GM12878 (cell line): ENCODE measurements at regions not wholly inside any gene's neighbourhood (a gene's known extent, or its start where the extent isn't known, plus 50 kb on each side); places are given as distances from the start of the nearest gene placed in this dataset.
"Not testable (repeated sequence)": the region's sequence is repeated elsewhere in the genome, so short reads cannot be mapped to it uniquely, and the experiment has no call there.

ENCODE experiments used
- ATAC-seq: fragments of 200-7000 bp; cut with Tn5 transposase; 3 replicates; pipeline ENCODE4 v1.9.1; 2020; ENCODE audit warnings: mild to moderate bottlenecking, moderate library complexity
- BruUV-seq: library from RNA; stranded (reverse); fragments of 400-500 nt; replicated peaks from 2 replicates; lab custom pipeline; 2021; lab: Mats Ljungman, UMichigan
- CTCF ChIA-PET: fragments of 300-600 bp; sonication (Branson Sonifier 250); formaldehyde crosslinking; extraction: SDS; loops from one replicate; lab custom pipeline; 2021; ENCODE audit warnings: inconsistent platforms; lab: Yijun Ruan, JAX
- POLR2A ChIA-PET: fragments of 350-600 bp; formaldehyde crosslinking; extraction: SDS; loops from one replicate; lab custom pipeline; 2021; ENCODE audit warnings: inconsistent platforms; lab: Charles Lee
- RAD21 ChIA-PET: fragments of 300-600 bp; sonication (Branson Sonifier 250); formaldehyde crosslinking; loops from one replicate; lab custom pipeline; 2023; ENCODE audit warnings: antibody characterized with exemption; ENCODE audit not compliant: unreplicated experiment; lab: Charles Lee
- SMC1A ChIA-PET: fragments of 300-600 bp; sonication (Branson Sonifier 250); formaldehyde crosslinking; loops from one replicate; lab custom pipeline; 2023; ENCODE audit not compliant: unreplicated experiment, uncharacterized antibody; lab: Charles Lee
- DNase-seq: peaks from one replicate; pipeline ENCODE4 v3.0.0-alpha.2; 2011; ENCODE audit warnings: low read depth, low spot score
- FAIRE-seq: peaks from 3 replicates; lab custom pipeline; 2011; peaks lifted over from hg19 to GRCh38; lab: Jason Lieb, UNC
- H2AFZ ChIP-seq: 2 replicates; pipeline ENCODE4 v1.6.0; 2011; ENCODE audit warnings: low read depth, low read length, control low read depth; ENCODE audit not compliant: control insufficient read depth
- H3K27ac ChIP-seq: 2 replicates; pipeline ENCODE4 v1.5.1; 2011; ENCODE audit warnings: control low read depth; ENCODE audit not compliant: control insufficient read depth, insufficient read depth
- H3K27me3 ChIP-seq, 2 experiments: replicated peaks in 1 of 2; 2 replicates each; pipeline versions ENCODE4 v1.6.0 to v1.6.1; 2011; ENCODE audit warnings: low read length in 1 of 2; ENCODE audit not compliant: control insufficient read depth in 2 of 2, insufficient read depth in 2 of 2
- H3K36me3 ChIP-seq, 2 experiments: 2 replicates each; pipeline ENCODE4 v1.5.1; 2011; ENCODE audit warnings: low read length in 1 of 2; ENCODE audit not compliant: control insufficient read depth in 2 of 2, insufficient read depth in 2 of 2
- H3K4me1 ChIP-seq: 2 replicates; pipeline ENCODE4 v1.6.1; 2011; ENCODE audit warnings: mild to moderate bottlenecking, low read length, moderate library complexity, mixed read lengths; ENCODE audit not compliant: control insufficient read depth, insufficient read depth
- H3K4me2 ChIP-seq: 2 replicates; pipeline ENCODE4 v1.6.0; 2011; ENCODE audit warnings: control low read depth; ENCODE audit not compliant: control insufficient read depth, insufficient read depth
- H3K4me3 ChIP-seq: fragments of 200-600 bp; sonication (generic); 2 replicates; pipeline ENCODE4 v1.5.1; 2016
- H3K79me2 ChIP-seq: 2 replicates; pipeline ENCODE4 v1.6.0; 2011; ENCODE audit warnings: low read length; ENCODE audit not compliant: control insufficient read depth, insufficient read depth
- H3K9ac ChIP-seq: 2 replicates; pipeline ENCODE4 v1.8.0; 2011; ENCODE audit warnings: low read length, control low read depth, mixed read lengths; ENCODE audit not compliant: control insufficient read depth, insufficient read depth
- H3K9me3 ChIP-seq: replicated peaks from 3 replicates; pipeline ENCODE4 v1.5.1; 2011; ENCODE audit warnings: mild to moderate bottlenecking, low read length; ENCODE audit not compliant: control insufficient read depth, insufficient read depth
- H4K20me1 ChIP-seq: 2 replicates; pipeline ENCODE4 v1.6.0; 2011; ENCODE audit not compliant: control insufficient read depth, insufficient read depth
- CUX1 ChIP-seq: IDR thresholded peaks from 2 replicates; pipeline ENCODE4 v1.6.1; 2012; ENCODE audit warnings: improper control_type of control experiment, low read depth, low read length; ENCODE audit not compliant: insufficient replicate concordance
- HDGF ChIP-seq: fragments of 450-650 bp; IDR thresholded peaks from 2 replicates; pipeline ENCODE4 v1.6.1; 2016; ENCODE audit warnings: antibody characterized with exemption
- IRF5 ChIP-seq: fragments of 450-650 bp; IDR thresholded peaks from 2 replicates; pipeline ENCODE4 v1.6.1; 2017; ENCODE audit warnings: borderline replicate concordance
- RBBP5 ChIP-seq: fragments of 200-600 bp; sonication (generic); conservative IDR thresholded peaks from 2 replicates; pipeline ENCODE4 v1.6.1; 2016
- USF1 ChIP-seq: IDR thresholded peaks from 2 replicates; pipeline ENCODE4 v1.6.1; 2011; ENCODE audit warnings: borderline replicate concordance, low read depth, mild to moderate bottlenecking, moderate library complexity, mixed read lengths, low read length; ENCODE audit not compliant: insufficient read depth; ENCODE audit errors: extremely low read length
- WGBS: methylation state at CpG from one replicate; pipeline ENCODE4 v1.1.6; 2016; ENCODE audit warnings: low lambda C conversion rate; ENCODE audit not compliant: insufficient replicate concordance, insufficient coverage; ENCODE audit errors: missing lambda C conversion rate; 5-methylcytosine and 5-hydroxymethylcytosine counted together
- in situ Hi-C: fragments of 300-500 bp; cut with MboI; formaldehyde crosslinking; loops from 9 replicates; pipeline ENCODE4 v1.14.3; 2018; ENCODE audit warnings: mixed read lengths
- intact Hi-C: fragments of 100-400 bp; cut with micrococcal nuclease; formaldehyde crosslinking; loops from one replicate; pipeline ENCODE4 v1.14.2; 2022; ENCODE audit not compliant: unreplicated experiment

GRCh38 chr7:142450206-142450605 lies 192.3 kb upstream of the PRSS58 start (continued):
- TF ChIP-seq USF1: no peak
- no peak for TF ChIP-seq IRF5
- TF ChIP-seq CUX1: no peak
- no peak for TF ChIP-seq RBBP5
- TF ChIP-seq HDGF: no peak
- TF ChIP-seq, all 136 proteins: peak for 0

GRCh38 chr7:142448857-142449256 lies 191.0 kb upstream of the PRSS58 start:
- H3K27me3 ChIP-seq, H3K79me2 ChIP-seq, H3K36me3 ChIP-seq, H3K27ac ChIP-seq, H3K4me3 ChIP-seq, H3K4me1 ChIP-seq, ATAC-seq, DNase-seq, H2AFZ ChIP-seq, BruUV-seq, intact Hi-C loops, FAIRE-seq, H4K20me1 ChIP-seq, RAD21 ChIA-PET, POLR2A ChIA-PET, H3K4me2 ChIP-seq, H3K9me3 ChIP-seq, SMC1A ChIA-PET, CTCF ChIA-PET, H3K9ac ChIP-seq, in situ Hi-C loops: not testable (repeated sequence)
- WGBS: 25% methylated on average over 8 of the region's 8 CpGs
